HCT116 (cell line): ENCODE measurements at regions not wholly inside any gene's neighbourhood (a gene's known extent, or its start where the extent isn't known, plus 50 kb on each side); places are given as distances from the start of the nearest gene placed in this dataset.

Experiments
- ATAC-seq: fragments of 200-7000 bp; cut with Tn5 transposase; 2 replicates; pipeline ENCODE4 v1.9.1; 2020; ENCODE audit warnings: mild to moderate bottlenecking, moderate library complexity
- BruUV-seq: library from RNA; stranded (reverse); fragments of 400-500 nt; replicated peaks from 2 replicates; lab custom pipeline; 2021; lab: Mats Ljungman, UMichigan
- CTCF ChIA-PET: fragments of 300-600 bp; sonication (Branson Sonifier 250); formaldehyde crosslinking; loops from one replicate; lab custom pipeline; 2021; ENCODE audit warnings: antibody characterized with exemption; lab: Charles Lee
- POLR2A ChIA-PET: fragments of 300-600, 350-600 bp; sonication (Branson Sonifier 250); formaldehyde crosslinking; loops from one replicate; lab custom pipeline; 2021; ENCODE audit warnings: antibody characterized with exemption; lab: Charles Lee
- RAD21 ChIA-PET, 2 experiments: fragments of 300-600 bp; sonication (Branson Sonifier 250); formaldehyde crosslinking; loops; one replicate each; lab custom pipeline; 2023; ENCODE audit warnings: low total read pairs in 2 of 2; ENCODE audit not compliant: uncharacterized antibody in 2 of 2, unreplicated experiment in 2 of 2, low non-redundant PET in 1 of 2; lab: Charles Lee
- DNase-seq: peaks from one replicate; pipeline ENCODE4 v3.0.0-alpha.2; 2010; ENCODE audit warnings: low read depth, low spot score
- H2AFZ ChIP-seq: fragments of 200-600 bp; shearing (Covaris generic), sonication (generic); 2 replicates; pipeline ENCODE4 v1.6.1; 2017; ENCODE audit warnings: low read depth, mixed run types, mixed read lengths, antibody characterized with exemption, low read length; ENCODE audit not compliant: poor library complexity, severe bottlenecking
- H3K27ac ChIP-seq: 2 replicates; pipeline ENCODE4 v1.5.1; 2012; ENCODE audit warnings: low read depth, low read length
- H3K27me3 ChIP-seq: fragments of 200-600 bp; sonication (generic); 2 replicates; pipeline ENCODE4 v1.6.1; 2016; ENCODE audit warnings: mixed run types, low read length, mixed read lengths; ENCODE audit not compliant: insufficient read depth
- H3K36me3 ChIP-seq, 2 experiments: fragments of 200-500 bp in 1 of 2; fragments of 200-600 bp in 1 of 2; sonication (Bioruptor generic) in 1 of 2; sonication (generic) in 1 of 2; 2 replicates each; pipeline versions ENCODE4 v1.5.1 to v1.6.1; 2014 to 2016; ENCODE audit warnings: low read length in 2 of 2, inconsistent platforms in 1 of 2, mixed read lengths in 1 of 2, mixed run types in 1 of 2; ENCODE audit not compliant: insufficient read depth in 2 of 2, control insufficient read depth in 1 of 2
- H3K4me1 ChIP-seq, 2 experiments: fragments of 200-600 bp in 1 of 2; sonication (generic) in 1 of 2; 2 replicates each; pipeline versions ENCODE4 v1.5.1 to v1.6.1; 2012 to 2017; ENCODE audit warnings: low read length in 2 of 2, inconsistent platforms in 1 of 2, mild to moderate bottlenecking in 1 of 2, mixed read lengths in 1 of 2, mixed run types in 1 of 2, moderate library complexity in 1 of 2; ENCODE audit not compliant: insufficient read depth in 2 of 2, control insufficient read depth in 1 of 2
- H3K4me2 ChIP-seq: fragments of 200-600 bp; sonication (generic); 2 replicates; pipeline ENCODE4 v1.6.1; 2017; ENCODE audit warnings: mixed run types, low read length, mixed read lengths
- H3K4me3 ChIP-seq, 2 experiments: fragments of 200-600 bp in 1 of 2; sonication (generic) in 1 of 2; replicated peaks in 1 of 2; 2 replicates each; pipeline ENCODE4 v1.5.1; 2011 to 2016; ENCODE audit warnings: low read length in 2 of 2, control low read depth in 1 of 2, low read depth in 1 of 2, mild to moderate bottlenecking in 1 of 2, mixed read lengths in 1 of 2, mixed run types in 1 of 2
- H3K79me2 ChIP-seq: fragments of 200-600 bp; sonication (generic); 2 replicates; pipeline ENCODE4 v1.6.1; 2017; ENCODE audit warnings: mild to moderate bottlenecking, mixed run types, low read length, moderate library complexity, mixed read lengths; ENCODE audit not compliant: insufficient read depth
- H3K9ac ChIP-seq: fragments of 200-600 bp; sonication (generic); 2 replicates; pipeline ENCODE4 v1.6.1; 2016; ENCODE audit warnings: low read length, mixed read lengths
- H3K9me2 ChIP-seq: fragments of 200-600 bp; sonication (generic), shearing (Covaris generic); 2 replicates; pipeline ENCODE4 v1.6.1; 2017; ENCODE audit warnings: mixed run types, mild to moderate bottlenecking, moderate library complexity; ENCODE audit not compliant: insufficient read depth
- H3K9me3 ChIP-seq, 2 experiments: fragments of 200-500 bp in 1 of 2; fragments of 200-600 bp in 1 of 2; sonication (Bioruptor generic) in 1 of 2; sonication (generic) in 1 of 2; 2 replicates each; pipeline ENCODE4 v1.6.1; 2014 to 2017; ENCODE audit warnings: low read length in 2 of 2, mixed read lengths in 2 of 2, inconsistent platforms in 1 of 2, low read depth in 1 of 2, mild to moderate bottlenecking in 1 of 2, mixed run types in 1 of 2, moderate library complexity in 1 of 2; ENCODE audit not compliant: control insufficient read depth in 1 of 2, insufficient read depth in 1 of 2
- H4K20me1 ChIP-seq: fragments of 200-600 bp; sonication (generic), shearing (Covaris generic); 2 replicates; pipeline ENCODE4 v1.6.1; 2017; ENCODE audit warnings: mixed run types, mild to moderate bottlenecking, moderate library complexity; ENCODE audit not compliant: insufficient read depth
- ATF3 ChIP-seq: IDR thresholded peaks from 2 replicates; pipeline ENCODE4 v1.6.1; 2012
- CEBPB ChIP-seq: IDR thresholded peaks from 2 replicates; pipeline ENCODE4 v1.6.1; 2012; ENCODE audit warnings: low read depth
- CTCF ChIP-seq, 3 experiments: fragments of 200-600 bp in 1 of 3; sonication (generic) in 1 of 3; IDR thresholded peaks in 2 of 3; conservative IDR thresholded peaks in 1 of 3; 2 replicates each; pipeline ENCODE4 v1.5.1; 2012 to 2017; ENCODE audit warnings: low read depth in 2 of 3, low read length in 2 of 3, antibody characterized with exemption in 1 of 3, borderline replicate concordance in 1 of 3, control low read depth in 1 of 3, mild to moderate bottlenecking in 1 of 3, mixed read lengths in 1 of 3, mixed run types in 1 of 3, moderate library complexity in 1 of 3; ENCODE audit not compliant: insufficient read depth in 1 of 3
- ELF1 ChIP-seq: IDR thresholded peaks from 2 replicates; pipeline ENCODE4 v1.6.1; 2012; ENCODE audit warnings: low read depth, borderline replicate concordance
- EZH2 ChIP-seq: fragments of 200-600 bp; sonication (generic); IDR thresholded peaks from 2 replicates; pipeline ENCODE4 v1.6.1; 2017; ENCODE audit warnings: antibody characterized with exemption, mixed run types
- FOSL1 ChIP-seq: IDR thresholded peaks from 2 replicates; pipeline ENCODE4 v1.6.1; 2012; ENCODE audit warnings: low read depth
- MAX ChIP-seq: IDR thresholded peaks from 2 replicates; pipeline ENCODE4 v1.6.1; 2012
- POLR2AphosphoS5 ChIP-seq: IDR thresholded peaks from 2 replicates; pipeline ENCODE4 v1.6.1; 2011; ENCODE audit warnings: mild to moderate bottlenecking, low read depth, low read length, moderate library complexity
- SIN3A ChIP-seq: IDR thresholded peaks from 2 replicates; pipeline ENCODE4 v1.6.1; 2012; ENCODE audit warnings: low read depth
- SP1 ChIP-seq: IDR thresholded peaks from 2 replicates; pipeline ENCODE4 v1.6.1; 2012; ENCODE audit warnings: low read depth
- TCF7L2 ChIP-seq: IDR thresholded peaks from 2 replicates; pipeline ENCODE4 v1.7.0; 2011; ENCODE audit warnings: borderline replicate concordance, inconsistent platforms; ENCODE audit not compliant: insufficient read depth, insufficient read length; ENCODE audit errors: extremely low read depth
- YY1 ChIP-seq: IDR thresholded peaks from 2 replicates; pipeline ENCODE4 v1.6.1; 2011; ENCODE audit warnings: low read length, low read depth, moderate library complexity, mild to moderate bottlenecking; ENCODE audit not compliant: insufficient replicate concordance; ENCODE audit errors: extremely low read depth
- ZBTB33 ChIP-seq: IDR thresholded peaks from 2 replicates; pipeline ENCODE4 v1.6.1; 2011; ENCODE audit warnings: mild to moderate bottlenecking, low read length, moderate library complexity; ENCODE audit not compliant: insufficient replicate concordance; ENCODE audit errors: extremely low read depth
- ZFX ChIP-seq: fragments of 450-650 bp; IDR thresholded peaks from 2 replicates; pipeline ENCODE4 v1.6.1; 2017
- ZNF274 ChIP-seq: fragments of 200-500 bp; sonication (Bioruptor generic); IDR thresholded peaks from 2 replicates; pipeline ENCODE4 v1.6.1; 2014; ENCODE audit warnings: mild to moderate bottlenecking, low read depth, low read length, inconsistent platforms
- intact Hi-C: fragments of 100-400 bp; cut with micrococcal nuclease; formaldehyde crosslinking; loops from 2 replicates; pipeline ENCODE4 v1.10.0; 2022

GRCh38 chr5:148747536-148747906 is 78.9 kb upstream of the ADRB2 start:
- no peaks in the 10 kb centered on the region for H3K27me3 ChIP-seq
- no peaks in the 10 kb centered on the region for H3K36me3 ChIP-seq
- no TSS peak for BruUV-seq
- no peak for DNase-seq
- intact Hi-C loops: no loop called here
- RAD21 ChIA-PET: no interaction called here
- H3K9me2 ChIP-seq: 0 out of 2 replicates have a peak, but pooled peaks cover 2% of the 10 kb centered on the region
- H3K9me3 ChIP-seq: no peaks in the 10 kb centered on the region
- H3K4me1 ChIP-seq: no peaks in the 10 kb centered on the region
- H3K27ac ChIP-seq: no peak overlapping the region
- no peak overlapping the region for H3K9ac ChIP-seq
- TF ChIP-seq MAX (no peak), FOSL1 (no peak), TCF7L2 (no peak)
- TF ChIP-seq, all 23 proteins: peak for 0
- no peak overlapping the region for H2AFZ ChIP-seq
- ChIA-PET CTCF (interaction anchor here (0.8 to 2.5 kb wide), 6 partner anchors 10 to 518 kb away, joined by 3 to 5 read pairs (median 4); no protein-coding TSS in a partner anchor), POLR2A (no interaction called here)
- no peak overlapping the region for H3K4me2 ChIP-seq
- ATAC-seq: no peak
- no peaks in the 10 kb centered on the region for H3K79me2 ChIP-seq
- no peak overlapping the region for H3K4me3 ChIP-seq
- no peaks in the 10 kb centered on the region for H4K20me1 ChIP-seq

- 0 out of 2 replicates have a peak, but pooled peaks cover 2% of the 10 kb centered on the region for H3K9me2 ChIP-seq
- ChIA-PET CTCF (no interaction called here), POLR2A (no interaction called here), RAD21 (no interaction called here)
- no peak for DNase-seq
- no peak overlapping the region for H3K27ac ChIP-seq
- no peaks in the 10 kb centered on the region for H3K4me1 ChIP-seq
- no peaks in the 10 kb centered on the region for H3K27me3 ChIP-seq
- no peaks in the 10 kb centered on the region for H4K20me1 ChIP-seq
- no peak for ATAC-seq
- no peaks in the 10 kb centered on the region for H3K79me2 ChIP-seq
- H3K9me3 ChIP-seq: peaks cover 0 to under 1% of the 10 kb centered on the region in 2 experiments; a peak in 1 of 4 replicates
- intact Hi-C loops: no loop called here
- H3K4me2 ChIP-seq: no peak overlapping the region
- no peaks in the 10 kb centered on the region for H3K36me3 ChIP-seq
- H3K9ac ChIP-seq: no peak overlapping the region
- no peak overlapping the region for H3K4me3 ChIP-seq
- BruUV-seq: no TSS peak
- H2AFZ ChIP-seq: no peak overlapping the region
- TF ChIP-seq CTCF (IDR thresholded peaks at IDR 0.05 in 2 of 3, conservative IDR thresholded peaks at IDR 0.05 in 1 of 3; ENCODE audit: borderline replicate concordance in 1 of 3, insufficient read depth in 1 of 3, low read depth in 2 of 3, low read length in 2 of 3): no peak
- no peak for TF ChIP-seq ZNF274
- TF ChIP-seq SIN3A: no peak
- TF ChIP-seq SP1: no peak
- no peak for TF ChIP-seq ATF3
- no peak for TF ChIP-seq YY1
- no peak for TF ChIP-seq ZFX
- no peak for TF ChIP-seq ELF1
- TF ChIP-seq POLR2AphosphoS5: no peak
- no peak for TF ChIP-seq EZH2
- TF ChIP-seq CEBPB: no peak
- no peak for TF ChIP-seq ZBTB33
These were observed 77.6 kb upstream of the ADRB2 start for GRCh38 chr5:148748702-148749392.
